HFF-Myc (cell line): ENCODE measurements at regions not wholly inside any gene's neighbourhood (a gene's known extent, or its start where the extent isn't known, plus 50 kb on each side); places are given as distances from the start of the nearest gene placed in this dataset.

Experiments
- DNase-seq: peaks from one replicate; pipeline ENCODE4 v3.0.0-alpha.2; 2011; ENCODE audit warnings: low read depth; ENCODE audit errors: extremely low read depth
- H3K4me3 ChIP-seq: replicated peaks from 2 replicates; pipeline ENCODE4 v1.5.1; 2011; ENCODE audit warnings: low read depth, mild to moderate bottlenecking, control low read depth, low read length
- CTCF ChIP-seq: IDR thresholded peaks from 2 replicates; pipeline ENCODE4 v1.5.1; 2012; ENCODE audit warnings: mild to moderate bottlenecking, low read depth, low read length, control low read depth; ENCODE audit errors: missing control alignments

- TF ChIP-seq CTCF = no peak
- no peak for DNase-seq
- no peak overlapping the region for H3K4me3 ChIP-seq
Observed at GRCh38 chr15:81534124-81534523, 160.1 kb upstream of the TMC3 start.

- no peak for TF ChIP-seq CTCF
- H3K4me3 ChIP-seq = no peak overlapping the region
- DNase-seq = no peak
Observed at GRCh38 chr15:81532001-81532400, 158.0 kb upstream of the TMC3 start.

GRCh38 chr15:81531109-81531592, 157.1 kb upstream of the TMC3 start:
- DNase-seq = no peak

GRCh38 chr15:81530271-81530691, 156.3 kb upstream of the TMC3 start:
- DNase-seq = no peak
- H3K4me3 ChIP-seq = no peak overlapping the region
- no peak for TF ChIP-seq CTCF

More at GRCh38 chr15:81531109-81531592, 157.1 kb upstream of the TMC3 start:
- TF ChIP-seq CTCF = no peak
- no peak overlapping the region for H3K4me3 ChIP-seq

- DNase-seq = no peak
- no peak overlapping the region for H3K4me3 ChIP-seq
- TF ChIP-seq CTCF = no peak
Observed at GRCh38 chr15:81529481-81529880, 155.5 kb upstream of the TMC3 start.

GRCh38 chr15:81526029-81526428, 152.0 kb upstream of the TMC3 start:
- no peak for DNase-seq
- no peak for TF ChIP-seq CTCF

GRCh38 chr15:81524496-81524895, 150.5 kb upstream of the TMC3 start:
- no peak for TF ChIP-seq CTCF
- H3K4me3 ChIP-seq = no peak overlapping the region
- DNase-seq = no peak

More at GRCh38 chr15:81526029-81526428, 152.0 kb upstream of the TMC3 start:
- no peak overlapping the region for H3K4me3 ChIP-seq
